Prostate gland (tissue), 2 donors: ENCODE measurements at regions not wholly inside any gene's neighbourhood (a gene's known extent, or its start where the extent isn't known, plus 50 kb on each side); places are given as distances from the start of the nearest gene placed in this dataset.

Experiments
- DNase-seq: peaks from one replicate; pipeline ENCODE4 v3.0.0-alpha.2; 2019; ENCODE audit warnings: low spot score
- H3K27ac ChIP-seq, 2 donors: fragments of 200-600 bp; sonication (generic); 2 replicates each; pipeline ENCODE4 v1.5.1; 2017 to 2019
- H3K27me3 ChIP-seq: fragments of 200-600 bp; sonication (generic); replicated peaks from 2 replicates; pipeline ENCODE4 v1.5.1; 2019; ENCODE audit not compliant: insufficient read depth
- H3K36me3 ChIP-seq, 2 donors: fragments of 200-600 bp; sonication (generic); 1 replicate in 1 of 2; 2 replicates in 1 of 2; pipeline versions ENCODE4 v1.5.1 to v1.8.1; 2017 to 2019
- H3K4me1 ChIP-seq: fragments of 200-600 bp; sonication (generic); replicated peaks from 2 replicates; pipeline ENCODE4 v1.5.1; 2019
- H3K4me3 ChIP-seq, 2 donors: fragments of 200-600 bp; sonication (generic); 2 replicates each; pipeline ENCODE4 v1.5.1; 2017 to 2019
- H3K9me3 ChIP-seq: fragments of 200-600 bp; sonication (generic); 2 replicates; pipeline ENCODE4 v1.5.1; 2017
- CTCF ChIP-seq, 4 experiments: fragments of 200-600 bp in 2 of 4; fragments of 450-650 bp in 2 of 4; sonication (generic) in 2 of 4; IDR thresholded peaks; 1 replicate in 3 of 4; 2 replicates in 1 of 4; pipeline ENCODE4 v1.5.1; 2016 to 2019; ENCODE audit warnings: antibody characterized with exemption in 4 of 4, mild to moderate bottlenecking in 2 of 4, moderate library complexity in 2 of 4
- POLR2A ChIP-seq: fragments of 450-650 bp; IDR thresholded peaks from one replicate; pipeline ENCODE4 v1.6.1; 2016; ENCODE audit warnings: antibody characterized with exemption, mild to moderate bottlenecking
- POLR2AphosphoS5 ChIP-seq: sonication (generic); formaldehyde crosslinking; IDR thresholded peaks from one replicate; pipeline ENCODE4 v1.6.1; 2017; ENCODE audit warnings: antibody characterized with exemption
- WGBS: methylation state at CpG from one replicate; pipeline ENCODE4 v1.1.5; 2018; 5-methylcytosine and 5-hydroxymethylcytosine counted together
- intact Hi-C: fragments of 100-400 bp; cut with DNase I; formaldehyde crosslinking; loops from one replicate; pipeline ENCODE4 v1.14.2; 2022

- H3K27me3 ChIP-seq: no peaks in the 10 kb centered on the region
- intact Hi-C loops: no loop called here
- DNase-seq: no peak
- no peaks in the 10 kb centered on the region for H3K4me1 ChIP-seq
- no peaks in the 10 kb centered on the region for H3K9me3 ChIP-seq
- no peak overlapping the region for H3K27ac ChIP-seq
- 73% methylated on average over 6 of the region's 6 CpGs for WGBS
- H3K4me3 ChIP-seq: no peak overlapping the region
- H3K36me3 ChIP-seq: no peaks in the 10 kb centered on the region
- TF ChIP-seq CTCF (IDR thresholded peaks at IDR 0.05): no peak
- no peak for TF ChIP-seq POLR2A
- TF ChIP-seq POLR2AphosphoS5: no peak
Observed at GRCh38 chr2:152875701-152876695, 157.6 kb downstream of the ARL6IP6 start.

GRCh38 chr2:152874955-152875354, 156.5 kb downstream of the ARL6IP6 start:
- intact Hi-C loops: no loop called here
- H3K27ac ChIP-seq: no peak overlapping the region

GRCh38 chr2:152870239-152870638, 151.8 kb downstream of the ARL6IP6 start:
- H3K4me3 ChIP-seq: no peak overlapping the region
- H3K9me3 ChIP-seq: no peaks in the 10 kb centered on the region
- intact Hi-C loops: no loop called here
- no peaks in the 10 kb centered on the region for H3K4me1 ChIP-seq
- no peaks in the 10 kb centered on the region for H3K36me3 ChIP-seq
- DNase-seq: no peak
- WGBS: 68% methylated on average over 4 of the region's 4 CpGs
- no peak overlapping the region for H3K27ac ChIP-seq
- no peaks in the 10 kb centered on the region for H3K27me3 ChIP-seq
- no peak for TF ChIP-seq POLR2AphosphoS5
- TF ChIP-seq CTCF (IDR thresholded peaks at IDR 0.05): no peak
- TF ChIP-seq POLR2A: no peak

More at GRCh38 chr2:152874955-152875354, 156.5 kb downstream of the ARL6IP6 start:
- Histone ChIP-seq H3K36me3 (no peaks in the 10 kb centered on the region), H3K4me3 (no peak overlapping the region), H3K9me3 (no peaks in the 10 kb centered on the region), H3K4me1 (no peaks in the 10 kb centered on the region), H3K27me3 (no peaks in the 10 kb centered on the region)
- 85% methylated on average over 3 of the region's 3 CpGs for WGBS
- TF ChIP-seq POLR2A (no peak), CTCF (IDR thresholded peaks at IDR 0.05) (no peak), POLR2AphosphoS5 (no peak)
- DNase-seq: no peak

GRCh38 chr2:152867397-152867796, 149.0 kb downstream of the ARL6IP6 start:
- WGBS: 75% methylated on average over 3 of the region's 3 CpGs
- Histone ChIP-seq H3K27ac (no peak overlapping the region), H3K27me3 (no peaks in the 10 kb centered on the region), H3K4me1 (no peaks in the 10 kb centered on the region), H3K36me3 (no peaks in the 10 kb centered on the region), H3K9me3 (no peaks in the 10 kb centered on the region), H3K4me3 (no peak overlapping the region)
- TF ChIP-seq CTCF (IDR thresholded peaks at IDR 0.05) (no peak), POLR2AphosphoS5 (no peak), POLR2A (no peak)
- intact Hi-C loops: no loop called here
- no peak for DNase-seq
